ENCODE measurements at regions not wholly inside any gene's neighbourhood (a gene's known extent, or its start where the extent isn't known, plus 50 kb on each side); places are given as distances from the start of the nearest gene placed in this dataset.

DNA sequence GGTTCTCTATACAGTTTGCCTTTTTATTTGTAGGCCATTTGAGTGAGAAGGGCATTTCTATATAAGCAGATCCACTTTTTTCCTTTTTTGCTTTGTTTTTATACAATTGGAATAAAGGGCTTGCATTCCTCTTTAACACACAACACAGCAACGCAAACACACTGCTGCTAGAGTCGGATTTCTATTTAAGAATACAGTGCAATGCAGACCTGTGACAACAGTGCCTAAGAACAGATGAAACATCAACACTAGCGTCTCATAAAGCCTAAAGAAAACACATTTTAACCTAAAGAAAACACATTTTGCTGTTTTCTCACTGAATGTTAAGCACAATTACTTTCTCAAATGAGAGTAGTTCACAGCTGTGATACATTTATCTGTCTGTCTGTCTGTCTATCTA lies 1141.1 kb downstream of the CDH11 start:
- TF ChIP-seq, protein P1, sequence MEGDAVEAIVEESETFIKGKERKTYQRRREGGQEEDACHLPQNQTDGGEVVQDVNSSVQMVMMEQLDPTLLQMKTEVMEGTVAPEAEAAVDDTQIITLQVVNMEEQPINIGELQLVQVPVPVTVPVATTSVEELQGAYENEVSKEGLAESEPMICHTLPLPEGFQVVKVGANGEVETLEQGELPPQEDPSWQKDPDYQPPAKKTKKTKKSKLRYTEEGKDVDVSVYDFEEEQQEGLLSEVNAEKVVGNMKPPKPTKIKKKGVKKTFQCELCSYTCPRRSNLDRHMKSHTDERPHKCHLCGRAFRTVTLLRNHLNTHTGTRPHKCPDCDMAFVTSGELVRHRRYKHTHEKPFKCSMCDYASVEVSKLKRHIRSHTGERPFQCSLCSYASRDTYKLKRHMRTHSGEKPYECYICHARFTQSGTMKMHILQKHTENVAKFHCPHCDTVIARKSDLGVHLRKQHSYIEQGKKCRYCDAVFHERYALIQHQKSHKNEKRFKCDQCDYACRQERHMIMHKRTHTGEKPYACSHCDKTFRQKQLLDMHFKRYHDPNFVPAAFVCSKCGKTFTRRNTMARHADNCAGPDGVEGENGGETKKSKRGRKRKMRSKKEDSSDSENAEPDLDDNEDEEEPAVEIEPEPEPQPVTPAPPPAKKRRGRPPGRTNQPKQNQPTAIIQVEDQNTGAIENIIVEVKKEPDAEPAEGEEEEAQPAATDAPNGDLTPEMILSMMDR (IDR thresholded peaks at IDR 0.05; ENCODE audit: borderline replicate concordance, insufficient read depth, low read depth, low read length), result no peak

DNA sequence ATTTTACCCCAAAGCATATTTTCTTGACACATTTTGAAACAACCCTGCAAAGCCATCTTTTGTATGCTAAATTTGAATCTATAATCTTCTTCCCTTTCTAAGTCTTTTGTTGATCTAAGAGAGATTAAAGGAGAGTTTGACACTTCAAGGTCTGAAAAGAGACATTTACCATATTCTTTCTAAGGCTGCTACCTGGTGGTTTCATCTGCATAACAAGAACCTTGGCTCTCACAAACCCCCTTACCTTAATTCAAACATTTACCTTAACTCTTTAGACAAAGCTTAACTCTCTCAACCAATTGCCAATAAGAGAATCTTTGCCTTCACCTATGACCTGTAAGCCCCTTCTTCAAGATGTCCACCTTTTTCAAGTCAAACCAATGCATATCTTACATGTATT lies 1143.6 kb downstream of the CDH11 start:
- TF ChIP-seq, protein P1 (IDR thresholded peaks at IDR 0.05; ENCODE audit: borderline replicate concordance, insufficient read depth, low read depth, low read length), result no peak
- no peak overlapping the region for H3K4me3 ChIP-seq (ENCODE audit: low read depth, low read length)

More for the DNA sequence above, 1141.1 kb downstream of the CDH11 start:
- H3K4me3 ChIP-seq (ENCODE audit: low read depth, low read length), result no peak overlapping the region

DNA sequence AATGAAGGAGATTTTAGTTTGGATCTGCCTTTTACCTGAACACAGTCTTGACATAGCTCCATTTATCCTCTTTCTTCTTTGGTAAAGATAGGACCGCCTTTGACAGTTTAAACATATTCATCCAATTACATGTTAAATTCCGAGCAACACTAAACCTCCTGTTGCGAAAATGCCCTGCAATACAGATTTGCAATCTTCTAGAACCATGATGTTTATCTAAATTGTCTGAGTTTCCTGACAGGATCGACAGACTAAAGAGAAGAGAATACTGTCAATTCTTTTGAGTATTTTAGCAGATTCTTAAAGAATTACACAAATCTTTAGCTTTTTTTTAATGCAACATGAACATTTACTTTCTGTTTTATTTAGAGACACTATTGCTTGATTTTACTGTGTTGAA lies 1145.5 kb downstream of the CDH11 start:
- TF ChIP-seq, protein P1 (IDR thresholded peaks at IDR 0.05; ENCODE audit: borderline replicate concordance, insufficient read depth, low read depth, low read length), result no peak

DNA sequence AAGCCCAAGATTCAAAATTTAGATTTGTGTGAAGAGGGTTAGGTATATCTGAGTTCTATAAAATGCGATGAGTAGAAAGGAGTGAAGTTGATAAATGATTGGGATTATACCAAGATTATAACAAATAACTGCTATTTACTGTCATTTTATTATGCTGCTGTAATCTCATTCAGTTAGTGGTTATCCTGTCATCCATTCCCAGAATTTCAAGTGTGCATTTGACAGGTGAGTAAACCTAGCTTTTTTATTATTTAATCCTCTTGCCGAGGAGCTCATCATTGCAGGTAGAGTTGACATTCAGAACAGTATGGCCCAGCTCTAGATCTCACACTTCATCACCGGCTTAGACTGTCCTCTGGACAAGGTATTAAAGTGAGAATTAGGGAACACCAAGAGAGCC lies 1146.2 kb downstream of the CDH11 start:
- H3K4me3 ChIP-seq (ENCODE audit: low read depth, low read length), result no peak overlapping the region
- TF ChIP-seq, protein P1 (IDR thresholded peaks at IDR 0.05; ENCODE audit: borderline replicate concordance, insufficient read depth, low read depth, low read length), result no peak

More for the DNA sequence above, 1145.5 kb downstream of the CDH11 start:
- H3K4me3 ChIP-seq (ENCODE audit: low read depth, low read length), result no peak overlapping the region

DNA sequence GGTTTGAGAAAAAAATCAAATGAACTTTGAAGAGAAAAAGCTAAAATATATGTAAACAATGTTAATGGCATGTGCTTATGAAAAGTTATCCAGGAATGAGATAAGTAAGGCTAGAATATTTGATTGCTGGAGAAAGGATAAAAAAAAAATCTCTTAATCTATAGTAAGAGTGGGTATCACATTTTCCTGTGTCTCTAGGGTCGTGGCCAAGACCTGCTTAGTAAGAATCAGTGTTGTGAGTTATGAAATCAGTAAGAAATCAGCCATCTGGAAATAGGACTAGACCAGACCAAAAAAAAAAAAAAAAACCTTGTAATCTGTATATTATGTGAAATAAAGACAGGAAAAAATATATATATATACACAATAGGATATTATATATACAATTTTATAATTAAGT lies 1153.9 kb downstream of the CDH11 start:
- TF ChIP-seq, protein P1 (IDR thresholded peaks at IDR 0.05; ENCODE audit: borderline replicate concordance, insufficient read depth, low read depth, low read length), result no peak
- no peak overlapping the region for H3K4me3 ChIP-seq (ENCODE audit: low read depth, low read length)

DNA sequence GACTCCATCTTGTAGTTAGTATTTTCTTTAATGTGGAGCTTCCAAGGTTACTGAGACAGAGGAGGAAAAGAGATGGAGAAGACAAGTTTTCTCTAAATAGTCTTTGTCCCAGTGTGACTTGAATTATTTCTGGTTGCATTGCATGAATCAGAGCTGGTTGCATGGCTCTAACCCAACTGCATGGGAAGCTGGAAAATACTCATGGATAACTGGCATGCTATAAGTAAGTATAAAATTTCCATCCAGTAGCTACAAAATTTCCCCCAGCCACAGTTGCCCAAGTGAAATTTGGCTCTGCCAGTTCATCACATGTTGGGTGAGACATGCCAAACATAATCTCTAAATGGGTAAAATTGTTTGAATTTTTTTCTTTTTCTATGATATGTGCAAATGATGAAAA lies 1161.5 kb downstream of the CDH11 start:
- TF ChIP-seq, protein P1 (IDR thresholded peaks at IDR 0.05; ENCODE audit: borderline replicate concordance, insufficient read depth, low read depth, low read length), result no peak
- no peak overlapping the region for H3K4me3 ChIP-seq (ENCODE audit: low read depth, low read length)

DNA sequence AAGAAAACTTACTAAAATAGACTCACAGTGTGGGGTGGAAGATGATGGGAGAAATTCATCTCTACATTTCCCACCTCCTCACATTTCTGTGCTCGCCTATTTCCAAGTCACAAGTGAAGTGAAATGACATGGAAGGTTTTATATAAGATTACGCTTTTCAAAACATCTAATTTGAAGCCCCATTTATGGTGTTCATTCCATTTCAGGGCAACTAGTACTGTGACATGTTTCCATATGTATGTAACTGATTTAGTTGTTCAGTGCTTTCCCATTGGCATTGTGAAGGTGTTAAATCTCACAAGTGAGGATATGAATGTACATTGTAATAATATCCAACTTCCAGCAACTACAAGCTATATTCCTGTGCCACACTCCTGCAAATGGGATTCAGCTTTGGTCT lies 1174.8 kb downstream of the CDH11 start:
- TF ChIP-seq, protein P1 (IDR thresholded peaks at IDR 0.05; ENCODE audit: borderline replicate concordance, insufficient read depth, low read depth, low read length), result no peak
- H3K4me3 ChIP-seq (ENCODE audit: low read depth, low read length), result no peak overlapping the region

All from GM12875 (cell line).